NCI-H2107 treated with DMSO at 0.1 percent for 48 hours (cell line): ENCODE measurements at regions not wholly inside any gene's neighbourhood (a gene's known extent, or its start where the extent isn't known, plus 50 kb on each side); places are given as distances from the start of the nearest gene placed in this dataset.

Source experiments
- DNase-seq: peaks from one replicate; lab custom pipeline; 2025; ENCODE audit not compliant: unreplicated experiment; lab: John Stamatoyannopoulos, UW

- DNase-seq, result no peak
Observed at GRCh38 chr7:22008087-22008486, 62.4 kb upstream of the CDCA7L start.

- DNase-seq, result no peak
Observed at GRCh38 chr7:22005151-22005550, 59.5 kb upstream of the CDCA7L start.

GRCh38 chr7:22002726-22003125 lies 57.0 kb upstream of the CDCA7L start:
- DNase-seq, result no peak

GRCh38 chr7:22001345-22002004 lies 55.8 kb upstream of the CDCA7L start:
- DNase-seq, result peak; percentile 36

- no peak for DNase-seq
Observed at GRCh38 chr7:21999896-22000295, 54.2 kb upstream of the CDCA7L start.

GRCh38 chr7:21996641-21997040 lies 50.9 kb upstream of the CDCA7L start:
- no peak for DNase-seq
